ENCODE measurements at regions not wholly inside any gene's neighbourhood (a gene's known extent, or its start where the extent isn't known, plus 50 kb on each side); places are given as distances from the start of the nearest gene placed in this dataset.

DNA sequence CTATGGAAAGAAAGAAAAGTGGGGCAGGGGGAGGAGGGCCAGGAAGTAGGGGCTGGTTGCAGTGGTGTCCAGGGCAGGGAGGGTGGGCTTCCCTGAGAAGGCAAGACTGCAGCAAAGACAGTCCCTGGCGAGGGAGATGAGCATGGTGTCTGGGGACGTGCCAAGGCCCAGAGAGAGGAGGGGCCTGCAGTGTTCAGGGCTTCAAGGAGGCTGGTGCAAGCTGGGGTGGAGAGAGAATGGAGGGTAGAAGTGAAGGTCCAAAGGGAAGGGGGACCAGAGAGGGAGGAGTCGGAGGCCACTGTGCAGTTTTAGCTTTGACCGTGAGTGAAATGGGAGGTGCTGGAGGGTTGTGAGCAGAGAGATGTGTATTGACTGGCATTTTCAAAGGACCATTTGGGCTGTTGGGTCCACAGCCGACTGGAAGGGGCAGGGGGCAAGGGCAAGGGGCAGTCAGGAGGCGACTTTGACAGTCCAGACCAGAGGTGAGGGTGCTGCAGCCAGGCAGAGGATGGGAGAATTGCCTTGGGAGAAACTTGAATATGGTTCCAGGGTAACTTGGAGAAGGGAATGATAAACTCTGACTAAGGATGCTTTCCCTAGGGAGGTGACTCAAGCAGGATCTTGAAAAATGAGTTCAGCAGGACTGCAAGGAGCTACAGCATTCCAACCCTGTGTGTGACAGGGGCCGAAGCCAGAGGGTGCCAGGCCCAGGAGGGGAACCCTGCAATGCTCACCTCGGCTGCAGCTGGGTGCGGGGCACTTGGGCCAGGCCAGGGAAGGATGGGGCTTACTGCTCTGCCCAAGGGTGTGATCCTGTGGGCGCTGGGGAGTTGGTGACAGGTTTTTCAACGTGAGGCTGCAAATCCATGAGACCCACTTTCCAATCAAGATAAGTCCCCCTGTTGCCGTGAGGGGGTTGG is 177.1 kb upstream of the HAAO start:
- no peak for DNase-seq

DNA sequence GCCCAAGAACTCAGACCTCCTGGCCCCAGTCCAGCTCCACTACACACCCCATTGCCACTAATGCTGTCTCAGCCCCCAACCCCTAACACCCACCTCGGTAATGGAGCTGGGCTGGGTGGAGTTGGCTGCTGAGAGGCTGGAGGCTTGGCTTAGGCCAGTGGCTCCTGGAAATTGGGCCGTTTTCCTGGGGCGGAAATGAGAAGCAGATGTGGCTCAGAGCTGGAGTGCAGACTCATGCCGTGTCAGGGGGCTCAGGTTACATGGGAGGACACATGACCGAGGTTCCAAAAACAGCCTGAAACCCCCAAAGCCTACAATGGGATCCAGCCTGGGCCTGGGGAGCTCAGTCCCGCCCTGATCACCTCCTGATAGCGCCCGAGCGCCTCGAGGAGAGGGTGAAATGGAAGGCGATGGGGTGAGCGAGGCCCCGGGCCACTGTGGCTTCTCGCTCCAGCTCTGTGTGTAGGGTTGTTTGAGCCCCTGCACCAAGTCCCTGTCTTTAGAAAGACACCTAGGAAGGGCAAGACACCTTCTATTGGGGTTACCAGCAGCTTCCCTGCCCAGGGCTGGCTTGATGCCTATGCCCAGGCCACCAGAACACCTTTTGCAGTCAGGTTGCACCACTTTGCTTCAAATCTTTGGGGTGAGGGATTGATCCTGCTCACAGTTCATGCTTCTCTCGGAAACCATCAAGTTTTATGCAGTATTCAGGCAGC is 175.7 kb upstream of the HAAO start:
- DNase-seq, result no peak

DNA sequence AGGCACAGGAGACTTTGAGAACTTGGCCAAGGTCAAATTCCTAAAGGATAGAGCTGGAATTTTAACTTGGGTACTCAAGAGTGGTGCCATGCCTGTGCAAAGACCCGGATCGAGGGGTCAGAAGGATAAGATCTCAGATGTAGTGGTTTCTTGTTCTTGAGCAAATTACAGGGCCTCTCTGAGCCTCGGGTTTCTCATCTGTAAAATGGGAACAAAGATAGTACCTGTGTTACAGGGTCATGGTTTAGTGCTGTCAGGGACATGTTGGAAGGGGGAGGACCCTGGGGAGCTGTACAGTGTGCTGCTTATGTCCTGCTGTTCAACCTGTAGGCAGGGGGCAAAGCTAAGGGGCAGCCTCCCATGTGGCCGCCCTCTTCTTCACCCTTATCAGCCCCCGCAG is 173.5 kb upstream of the HAAO start:
- no peak for DNase-seq

DNA sequence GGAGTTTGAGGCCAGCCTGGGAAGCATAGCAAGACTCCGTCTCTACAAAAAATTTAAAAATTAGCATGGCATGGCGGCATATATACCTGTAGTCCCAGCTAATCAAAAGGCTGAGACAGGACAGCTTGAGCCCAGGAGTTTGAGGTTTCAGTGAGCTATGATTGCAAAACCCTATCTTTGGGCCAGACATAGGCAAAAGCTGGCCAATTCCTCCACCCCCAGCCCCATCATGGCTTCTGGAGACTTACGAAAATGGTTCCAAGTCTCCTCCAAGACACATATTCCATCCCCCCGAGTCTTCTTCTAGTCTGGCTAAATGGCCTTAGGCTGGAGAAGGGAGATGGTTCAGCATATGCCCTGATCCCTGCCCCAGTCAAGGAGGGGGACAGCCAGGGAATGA is 172.8 kb upstream of the HAAO start:
- DNase-seq, result no peak

DNA sequence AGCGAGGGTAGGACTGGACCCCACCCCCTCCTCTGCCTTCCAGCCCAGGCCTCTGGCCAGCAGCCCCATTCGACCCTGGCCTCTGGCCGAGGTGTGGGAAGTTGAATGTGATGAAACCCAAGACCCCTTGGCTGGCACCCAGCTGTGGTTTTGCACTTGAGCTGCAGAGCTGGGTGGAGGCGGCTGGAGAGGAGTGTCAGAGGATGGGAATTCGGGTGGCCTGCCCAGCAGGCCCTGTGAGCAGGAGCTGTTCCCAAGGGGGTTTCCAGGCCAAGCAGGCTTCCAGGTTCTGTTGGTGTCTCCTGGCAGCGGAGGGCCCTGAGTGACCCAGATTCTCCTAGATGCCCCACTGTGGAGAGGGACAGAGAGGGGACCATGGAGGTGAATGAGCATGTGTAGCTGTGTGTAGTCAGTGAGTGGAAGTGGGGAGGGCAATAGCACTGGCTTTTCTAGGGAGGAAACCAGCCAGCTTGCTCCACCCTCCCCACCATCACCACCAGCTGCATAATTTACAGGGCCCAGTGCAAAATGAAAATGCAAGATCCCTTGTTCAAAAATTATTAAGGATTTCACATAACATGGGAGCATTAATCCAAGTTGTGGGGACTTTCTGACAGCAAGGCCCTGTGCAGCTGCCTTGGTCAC is 172.2 kb upstream of the HAAO start:
- DNase-seq, result no peak

DNA sequence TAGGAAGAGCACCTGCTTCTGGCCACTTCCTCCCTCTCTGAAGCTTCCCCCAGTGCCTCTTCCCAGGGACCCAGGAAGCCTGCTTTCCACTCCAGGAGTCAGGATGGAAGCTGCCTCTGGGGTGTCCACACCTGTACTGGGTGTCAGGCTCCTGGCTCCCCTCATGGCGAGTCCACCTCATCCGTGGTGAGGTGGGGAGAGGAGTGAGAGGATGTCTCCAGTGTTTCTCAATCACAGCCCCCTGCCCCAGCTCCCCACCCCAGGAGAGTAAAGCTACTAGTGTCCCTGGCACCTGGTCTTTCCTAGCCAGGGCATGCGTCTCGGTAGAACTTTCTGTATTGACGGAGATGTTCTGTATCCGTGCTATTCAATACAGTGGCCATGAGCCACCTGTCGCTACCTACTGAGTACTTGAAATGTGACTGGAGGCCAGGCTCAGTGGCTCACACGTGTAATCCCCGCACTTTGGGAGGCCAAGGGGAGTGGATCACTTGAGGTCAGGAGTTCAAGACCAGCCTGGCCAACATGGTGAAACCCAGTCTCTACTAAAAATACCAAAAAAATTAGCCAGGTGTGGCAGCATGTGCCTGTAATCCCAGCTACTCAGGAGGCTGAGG is 171.2 kb upstream of the HAAO start:
- DNase-seq, result no peak

DNA sequence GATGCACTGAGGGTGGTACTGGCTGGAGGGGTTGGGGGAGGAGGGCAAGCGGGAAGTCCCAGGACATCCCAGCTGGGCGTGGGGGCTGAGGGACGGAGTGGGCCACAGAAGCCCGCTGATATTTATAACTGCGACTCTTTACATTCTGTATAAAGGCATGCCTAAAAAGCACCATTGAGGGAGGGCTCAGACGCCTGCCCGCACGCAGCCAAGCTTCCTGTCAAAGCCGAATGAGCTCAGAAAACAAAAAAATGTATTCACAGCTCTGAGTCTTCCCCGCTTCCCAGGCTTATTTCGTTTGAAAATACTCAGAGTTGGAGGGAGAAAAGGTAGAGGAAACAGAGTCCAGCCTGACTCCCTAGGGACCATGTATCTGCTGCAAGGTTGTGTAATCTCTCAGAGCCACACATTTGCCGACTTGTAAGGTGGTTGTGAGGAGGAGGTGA is 170.1 kb upstream of the HAAO start:
- no peak for DNase-seq

DNA sequence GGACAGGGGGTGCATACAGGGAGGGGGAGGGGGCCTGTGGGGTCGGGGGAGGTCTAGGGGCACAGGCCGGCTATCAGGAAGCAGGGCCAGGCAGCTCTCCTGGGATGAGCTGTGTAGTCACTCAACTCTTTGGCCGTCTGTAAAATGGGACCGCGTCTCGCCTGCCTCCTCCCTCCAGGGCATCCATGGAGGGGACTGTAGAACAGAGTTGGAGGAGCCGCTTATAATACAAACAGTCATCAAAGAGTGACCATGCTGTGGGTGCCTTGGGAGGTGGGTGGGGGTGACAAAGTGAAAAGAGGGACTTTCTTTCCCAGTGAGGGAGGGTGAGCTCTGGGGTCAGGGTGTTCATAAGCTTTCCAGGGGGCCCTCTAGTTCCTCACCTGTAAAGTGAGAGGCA is 169.6 kb upstream of the HAAO start:
- DNase-seq, result no peak

DNA sequence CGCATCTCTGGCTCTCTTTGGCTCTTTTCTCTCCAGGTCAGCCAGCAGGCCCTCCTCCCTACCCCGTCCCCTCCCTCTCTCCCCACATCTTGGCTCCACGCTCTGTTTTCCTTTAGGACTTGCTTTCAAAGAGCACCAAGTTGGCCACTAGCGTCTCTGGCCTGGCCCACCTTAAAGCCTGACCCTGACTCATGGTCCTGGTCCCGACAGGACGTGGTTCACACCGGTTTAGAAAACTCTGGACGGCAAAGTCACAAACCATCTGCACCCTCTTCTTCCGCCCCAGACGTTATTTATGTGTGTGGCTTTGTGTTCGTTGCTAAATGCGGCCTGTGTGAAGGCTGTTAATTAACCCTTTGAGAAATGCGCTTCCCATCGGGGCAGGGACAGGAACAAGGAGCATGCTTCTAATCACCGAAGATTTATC is 169.0 kb upstream of the HAAO start:
- DNase-seq, result no peak

DNA sequence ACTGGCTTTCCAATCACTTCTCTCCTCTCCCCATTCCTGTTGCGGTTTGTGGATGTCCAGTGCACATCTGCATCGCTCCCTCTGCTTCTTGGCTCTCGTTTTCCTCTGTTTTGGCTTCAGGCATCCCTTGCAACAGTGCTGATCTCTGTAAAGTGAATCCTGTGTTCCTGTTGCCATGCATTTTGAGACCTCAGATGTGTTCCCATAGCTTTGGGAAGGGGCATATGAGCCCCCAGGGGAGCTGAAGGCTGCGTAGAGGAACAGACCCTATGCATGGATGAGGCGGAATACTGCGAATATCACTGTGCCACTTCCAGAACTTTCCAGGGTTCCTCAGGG is 168.4 kb upstream of the HAAO start:
- DNase-seq, result no peak

DNA sequence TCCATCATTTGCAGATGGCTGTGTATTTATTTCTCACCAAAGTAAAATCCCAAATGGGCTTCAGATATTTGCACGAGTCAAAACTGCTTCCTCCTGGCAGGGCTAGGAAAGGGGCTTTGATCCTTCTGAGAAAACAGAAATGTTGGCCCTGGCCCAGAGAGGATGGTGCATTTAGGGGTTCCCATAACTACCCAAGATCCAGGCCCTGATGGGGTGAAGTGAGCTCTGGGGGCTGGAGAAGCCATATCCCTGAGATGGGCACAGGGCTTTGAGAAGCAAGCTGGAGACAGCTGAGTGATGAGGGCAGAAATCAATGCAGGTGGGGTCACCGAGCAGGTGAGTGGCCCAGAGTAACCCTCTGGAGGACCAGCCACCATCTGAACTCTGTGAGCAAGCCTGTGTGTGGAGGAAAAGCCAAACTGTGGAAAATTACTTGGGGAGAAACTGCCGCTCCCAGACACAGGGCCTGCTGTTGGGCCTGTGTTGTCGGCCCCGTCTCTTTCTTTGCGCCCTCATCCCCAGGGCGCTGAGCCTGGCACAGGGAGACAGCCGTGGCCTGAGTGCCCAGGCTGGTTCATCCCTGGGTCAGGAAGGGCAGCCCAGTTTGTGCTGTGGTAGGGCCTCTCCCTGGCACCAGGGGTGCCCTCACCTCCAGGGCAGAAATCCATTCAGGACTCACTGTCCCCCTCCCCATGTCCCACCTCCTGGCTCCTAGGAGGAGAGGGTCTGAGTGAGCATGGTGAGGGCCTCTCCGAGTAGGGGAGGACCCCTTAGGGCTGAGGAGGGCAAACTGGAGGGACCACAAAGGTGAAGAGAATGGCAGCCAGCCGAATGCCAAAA is 167.8 kb upstream of the HAAO start:
- no peak for DNase-seq

DNA sequence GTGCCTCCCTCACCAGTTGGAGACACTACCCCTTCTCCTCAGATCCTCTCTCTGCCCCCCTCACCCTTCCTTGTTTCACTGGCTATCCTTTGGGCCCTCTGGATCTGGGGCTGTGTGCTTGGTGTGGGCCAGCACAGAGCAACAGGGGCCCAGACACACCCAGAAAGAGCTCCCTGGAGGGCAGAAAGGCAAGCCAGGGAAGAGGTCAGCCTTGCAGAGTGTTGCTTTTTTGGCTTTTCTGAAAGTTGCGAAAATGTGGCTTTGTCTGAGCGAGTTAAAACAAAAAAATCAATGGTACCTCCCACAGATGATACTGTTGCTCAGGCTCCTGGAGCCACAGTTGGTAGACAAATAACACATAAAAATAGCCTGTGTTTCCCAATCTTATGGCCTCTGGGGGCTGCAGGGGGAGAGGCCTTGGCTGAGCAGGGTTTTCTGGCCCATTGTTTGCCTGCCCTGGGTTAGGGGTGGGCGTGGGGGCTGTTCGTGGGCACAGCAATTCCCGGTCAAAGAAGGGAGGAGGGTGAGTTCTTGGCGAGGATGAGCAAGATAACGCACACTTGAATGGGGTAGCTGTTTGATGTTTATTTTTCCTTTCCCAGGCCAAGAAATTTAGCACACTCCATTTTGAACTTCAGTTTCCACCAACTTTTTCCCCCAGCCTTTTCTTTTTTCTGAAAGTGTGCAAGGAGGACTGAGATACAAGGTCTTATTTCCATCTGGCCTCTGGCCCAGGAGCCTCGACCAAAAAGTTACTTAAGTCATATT is 167.0 kb upstream of the HAAO start:
- no peak for DNase-seq

DNA sequence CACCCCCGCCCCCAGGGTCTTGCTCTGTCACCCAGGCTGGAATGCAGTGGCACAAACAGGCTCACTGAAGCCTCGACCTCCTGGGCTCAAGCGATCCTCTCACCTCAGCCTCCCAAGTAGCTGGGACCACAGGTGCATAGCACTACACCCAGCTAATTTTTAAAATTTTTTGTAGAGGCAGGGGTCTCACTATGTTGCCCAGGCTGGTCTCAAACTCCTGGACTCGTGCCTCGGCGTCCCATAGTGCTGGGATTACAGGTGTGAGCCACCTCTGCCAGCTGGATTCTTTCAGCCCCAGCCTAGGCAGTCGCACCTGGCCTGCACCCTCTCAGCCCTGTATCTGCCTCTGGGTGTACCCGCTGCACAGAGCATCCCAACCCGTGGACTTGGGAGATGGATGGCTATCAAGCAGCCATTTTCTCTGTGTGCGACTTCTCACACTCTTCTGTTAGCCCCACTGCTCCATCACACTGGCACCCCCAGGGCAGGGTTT is 166.4 kb upstream of the HAAO start:
- no peak for DNase-seq

DNA sequence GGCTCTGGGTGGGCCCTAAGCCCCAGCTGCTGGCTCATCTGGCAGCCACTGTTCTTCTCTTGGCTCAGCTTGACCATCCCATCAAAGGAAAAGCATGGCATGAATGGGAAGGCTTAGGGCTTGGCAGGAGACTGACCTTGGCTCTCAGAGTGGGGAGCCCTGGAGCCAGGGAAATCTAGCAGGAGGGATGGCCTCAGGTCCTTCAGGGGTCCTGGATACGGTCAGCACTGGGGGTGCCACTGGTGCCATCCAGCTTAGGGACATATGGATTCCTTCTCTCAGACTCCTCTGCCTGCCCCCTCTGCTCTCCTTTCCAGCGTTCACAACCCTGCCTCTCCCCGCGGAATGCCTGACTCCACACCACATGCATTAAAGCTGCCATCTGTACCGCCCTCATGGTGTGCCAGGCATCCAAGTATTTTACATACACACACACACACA is 165.5 kb upstream of the HAAO start:
- no peak for DNase-seq

DNA sequence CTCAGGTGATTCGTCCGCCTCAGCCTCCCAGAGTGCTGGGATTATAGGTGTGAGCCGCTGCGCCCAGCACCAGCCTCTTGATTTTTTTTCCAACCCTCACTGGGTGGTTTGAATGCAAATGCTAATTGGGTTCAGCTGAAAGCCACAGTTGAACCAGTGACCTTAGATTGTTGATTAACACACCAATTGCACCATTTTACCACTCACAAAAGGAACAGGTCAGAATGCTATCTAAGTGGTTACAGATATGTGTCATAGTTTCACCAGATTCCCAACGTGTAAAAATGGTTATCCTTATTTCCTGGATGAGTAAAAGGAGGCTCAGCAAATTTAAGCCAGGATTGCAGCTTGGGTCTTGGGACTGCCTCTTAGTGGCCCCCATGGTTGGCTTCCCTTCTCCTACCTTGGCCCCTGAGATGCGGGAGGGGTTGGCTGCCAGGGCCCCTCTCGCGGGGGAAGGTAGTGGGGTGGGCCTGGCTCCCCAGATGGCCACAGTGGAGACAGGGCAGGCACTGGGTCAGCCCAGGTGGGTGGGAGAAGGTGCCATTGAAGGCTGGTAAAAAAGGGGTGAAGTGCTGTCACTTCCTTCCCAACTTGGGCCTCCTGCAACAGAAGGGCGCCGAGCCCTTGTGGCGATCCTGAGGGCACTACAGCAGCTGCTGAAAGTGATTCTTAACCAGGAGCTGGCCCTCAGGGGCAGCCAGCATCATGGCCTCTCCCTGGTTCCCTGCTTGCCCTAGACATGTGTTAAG is 164.9 kb upstream of the HAAO start:
- DNase-seq, result no peak

DNA sequence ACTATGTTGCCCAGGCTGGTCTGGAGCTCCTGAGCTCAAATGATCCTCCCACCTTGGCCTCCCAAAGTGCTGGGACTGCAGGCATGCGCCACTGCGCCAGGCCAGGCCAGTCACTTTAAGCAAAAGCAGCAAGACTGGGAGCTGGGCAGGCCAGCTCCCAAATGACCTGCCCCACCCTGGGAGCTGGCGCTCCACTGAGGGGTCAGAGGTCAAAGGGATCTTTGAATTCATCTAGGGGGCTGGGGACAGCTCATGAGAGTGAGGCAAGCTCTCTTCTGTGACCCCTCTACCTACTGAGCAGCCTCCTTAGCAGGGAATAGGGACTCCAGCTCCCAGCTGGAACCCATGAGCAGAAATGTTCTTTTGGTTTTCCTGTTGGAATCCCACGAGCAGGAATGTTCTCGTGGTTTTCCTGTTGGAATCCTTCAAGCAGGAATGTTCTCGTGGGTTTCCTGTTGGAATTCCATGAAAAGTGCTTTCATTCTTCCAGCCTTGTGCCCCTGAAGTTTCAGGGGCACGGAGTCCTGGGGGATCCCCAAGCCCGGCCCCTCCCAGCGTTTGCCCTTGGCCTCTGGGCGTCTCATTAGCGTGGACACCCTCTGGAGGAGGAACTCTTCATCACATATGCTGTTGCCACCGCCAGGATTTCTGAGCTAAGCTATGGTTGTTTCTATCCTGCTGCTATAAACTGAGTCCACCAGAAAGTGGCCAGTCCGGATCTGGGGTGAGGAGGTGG is 162.0 kb upstream of the HAAO start:
- DNase-seq, result no peak

DNA sequence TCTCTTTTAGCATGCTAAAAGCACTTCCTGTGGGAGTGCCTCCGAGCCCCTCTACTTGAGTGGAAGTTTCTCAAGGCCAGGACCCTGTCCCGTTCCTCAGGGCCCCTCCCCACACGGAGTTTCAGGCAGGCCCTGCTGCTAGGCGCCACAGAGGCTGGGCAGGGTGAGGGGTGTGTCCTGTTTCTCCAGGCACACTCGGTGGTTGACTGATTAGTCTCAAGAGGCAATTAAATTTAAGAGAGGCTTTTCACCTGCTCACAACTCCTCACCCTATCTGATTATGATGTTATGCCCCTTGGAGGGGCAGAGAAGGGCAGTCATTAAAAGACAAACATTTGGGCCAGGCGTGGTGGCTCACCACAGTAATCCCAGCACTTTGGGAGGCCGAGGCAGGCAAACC is 160.8 kb upstream of the HAAO start:
- DNase-seq, result peak; percentile 73

DNA sequence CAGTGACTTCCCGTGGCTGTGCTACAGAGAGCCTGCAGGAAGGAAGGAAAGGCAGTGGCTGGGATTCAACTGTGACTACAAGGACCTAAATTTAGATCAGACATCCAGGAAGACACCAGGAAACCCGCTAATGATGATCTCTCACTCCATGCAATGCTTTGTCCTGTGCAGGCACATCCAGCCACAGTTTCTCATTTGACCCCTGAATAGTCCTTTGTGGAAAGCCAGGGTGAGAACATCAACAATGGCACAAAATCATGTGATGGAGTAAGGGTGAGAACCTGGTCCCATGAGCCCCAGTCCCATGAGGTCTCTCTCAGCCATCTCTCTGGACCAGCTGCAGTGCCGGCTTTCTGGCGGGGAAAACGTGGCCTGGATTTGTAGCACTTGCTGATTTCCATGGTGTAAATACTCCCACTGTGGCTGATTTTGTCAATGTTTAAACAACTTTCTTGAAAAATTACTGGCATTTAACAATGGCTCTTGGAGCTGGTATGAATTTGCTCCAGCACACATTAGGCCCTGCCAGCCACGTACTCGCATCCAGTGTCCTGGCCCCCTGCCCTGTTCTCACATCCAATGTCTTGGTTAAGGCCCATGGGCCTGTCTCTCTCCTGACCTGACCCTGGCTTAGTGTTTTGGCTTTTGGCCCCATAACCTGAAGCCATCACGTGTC is 159.0 kb upstream of the HAAO start:
- no peak for DNase-seq

DNA sequence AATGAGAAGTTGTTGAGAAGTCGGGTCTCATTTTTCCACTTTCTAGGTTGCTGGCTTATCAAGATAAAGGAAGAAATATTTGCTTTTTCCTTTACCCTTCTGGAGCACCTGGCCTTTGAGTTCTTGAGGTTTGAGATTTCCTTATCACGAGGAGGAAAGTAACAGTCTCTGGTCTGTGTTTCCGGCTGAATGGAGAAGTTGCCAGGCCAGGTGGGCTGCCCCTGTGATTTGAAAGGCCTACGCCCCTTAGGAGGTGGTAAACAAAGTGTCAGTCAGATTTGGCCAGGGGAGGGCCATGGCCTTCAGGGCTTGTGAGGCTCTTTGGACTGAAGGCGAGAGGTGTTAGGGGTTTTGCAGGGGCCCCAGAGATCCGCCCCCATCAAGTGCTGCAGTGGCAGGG is 156.7 kb upstream of the HAAO start:
- DNase-seq, result no peak
